Keratinocyte (primary cell): ENCODE measurements at regions not wholly inside any gene's neighbourhood (a gene's known extent, or its start where the extent isn't known, plus 50 kb on each side); places are given as distances from the start of the nearest gene placed in this dataset.

Source experiments
- CTCF ChIP-seq, 3 experiments: IDR thresholded peaks in 1 of 3; conservative IDR thresholded peaks in 1 of 3; optimal IDR thresholded peaks in 1 of 3; 2 replicates in 2 of 3; 3 replicates in 1 of 3; pipeline versions ENCODE3 to v1.5.1; 2011; ENCODE audit warnings: low read length in 3 of 3, mild to moderate bottlenecking in 3 of 3, moderate library complexity in 2 of 3, control low read depth in 1 of 3, inconsistent platforms in 1 of 3; ENCODE audit not compliant: insufficient read depth in 2 of 3; ENCODE audit errors: extremely low read depth in 1 of 3
- EZH2 ChIP-seq: IDR thresholded peaks from one replicate; pipeline ENCODE4 v1.6.1; 2012; ENCODE audit warnings: inconsistent platforms, mild to moderate bottlenecking, low read length, moderate library complexity

DNA sequence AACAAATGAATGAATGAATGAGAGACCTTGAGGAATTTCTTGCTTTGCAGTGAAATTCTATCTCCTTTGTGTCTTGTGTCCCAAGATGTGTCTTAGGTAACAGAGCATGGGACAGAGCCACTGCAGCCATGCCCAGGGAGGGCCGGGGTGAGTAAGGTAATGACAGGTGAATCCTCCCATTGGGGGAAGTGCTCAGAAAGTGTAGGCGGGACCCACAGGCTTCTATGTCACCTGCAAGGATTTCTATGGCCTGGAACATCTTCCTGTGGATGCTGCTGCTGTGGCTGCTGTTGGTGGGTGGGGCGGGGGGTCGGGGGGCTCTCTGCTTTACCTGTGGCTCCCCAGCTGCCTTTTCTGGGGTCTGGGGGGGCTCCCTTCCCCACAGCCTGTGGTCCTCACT lies 133.6 kb upstream of the IER5L start:
- TF ChIP-seq CTCF (optimal IDR thresholded peaks at IDR 0.05 in 1 of 3, IDR thresholded peaks at IDR 0.05 in 1 of 3, conservative IDR thresholded peaks at IDR 0.05 in 1 of 3; ENCODE audit: extremely low read depth in 1 of 3, insufficient read depth in 2 of 3, low read length in 3 of 3) = no peak
- TF ChIP-seq EZH2 = no peak
